Spinal cord (tissue), 9 donors: ENCODE measurements at regions not wholly inside any gene's neighbourhood (a gene's known extent, or its start where the extent isn't known, plus 50 kb on each side); places are given as distances from the start of the nearest gene placed in this dataset.

Source experiments
- DNase-seq, 6 donors: peaks; one replicate each; pipeline versions ENCODE4 v3.0.0 to v3.0.0-alpha.2; 2013 to 2015; ENCODE audit warnings: low spot score in 6 of 6, low read depth in 4 of 6
- H3K27ac ChIP-seq: one replicate; pipeline ENCODE4 v1.5.1; 2013; ENCODE audit warnings: low read depth, low read length, control low read depth
- H3K27me3 ChIP-seq: one replicate; pipeline ENCODE4 v1.6.1; 2013; ENCODE audit warnings: low read length; ENCODE audit not compliant: control insufficient read depth, insufficient read depth
- H3K36me3 ChIP-seq: one replicate; pipeline ENCODE4 v1.6.1; 2013; ENCODE audit warnings: low read length; ENCODE audit not compliant: control insufficient read depth, insufficient read depth
- H3K4me1 ChIP-seq: one replicate; pipeline ENCODE4 v1.6.1; 2013; ENCODE audit warnings: low read length; ENCODE audit not compliant: control insufficient read depth, insufficient read depth
- H3K4me3 ChIP-seq: one replicate; pipeline ENCODE4 v1.5.1; 2013; ENCODE audit warnings: low read depth, low read length, control low read depth
- H3K9me3 ChIP-seq: one replicate; pipeline ENCODE4 v1.6.1; 2013; ENCODE audit warnings: low read length; ENCODE audit not compliant: control insufficient read depth, insufficient read depth
- WGBS: methylation state at CpG from one replicate; pipeline ENCODE4 v1.1.5; 2013; ENCODE audit warnings: missing lambda C conversion rate; ENCODE audit not compliant: insufficient coverage; 5-methylcytosine and 5-hydroxymethylcytosine counted together
- donor health status: healthy.

DNA sequence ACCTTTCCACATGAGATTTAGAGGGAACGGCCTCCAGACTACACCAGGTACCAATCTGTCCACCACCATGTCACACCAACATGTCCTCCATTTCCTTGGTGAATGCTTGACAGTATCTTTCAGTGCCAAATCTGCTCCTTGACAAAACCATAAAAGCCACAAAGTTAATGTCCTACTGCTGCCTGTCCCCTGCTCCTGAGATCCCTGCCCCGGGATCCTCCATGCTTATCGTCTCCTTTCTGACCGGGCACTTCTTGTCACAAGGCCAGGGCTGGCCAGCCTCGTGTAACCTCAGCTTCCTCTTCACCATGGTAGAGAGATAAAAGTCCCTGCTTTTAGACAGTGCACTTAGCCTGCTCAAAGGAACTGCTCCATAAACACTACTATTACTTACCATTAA is 136.2 kb downstream of the NAV1 start:
- H3K27me3 ChIP-seq = no peaks in the 10 kb centered on the region
- peaks cover 12% of the 10 kb centered on the region for H3K36me3 ChIP-seq
- no peak for DNase-seq
- no peak overlapping the region for H3K4me3 ChIP-seq
- H3K27ac ChIP-seq = peak overlapping the region; percentile 73
- no peaks in the 10 kb centered on the region for H3K9me3 ChIP-seq
- peaks cover 64% of the 10 kb centered on the region for H3K4me1 ChIP-seq
- WGBS = 55% methylated on average over 4 of the region's 5 CpGs

DNA sequence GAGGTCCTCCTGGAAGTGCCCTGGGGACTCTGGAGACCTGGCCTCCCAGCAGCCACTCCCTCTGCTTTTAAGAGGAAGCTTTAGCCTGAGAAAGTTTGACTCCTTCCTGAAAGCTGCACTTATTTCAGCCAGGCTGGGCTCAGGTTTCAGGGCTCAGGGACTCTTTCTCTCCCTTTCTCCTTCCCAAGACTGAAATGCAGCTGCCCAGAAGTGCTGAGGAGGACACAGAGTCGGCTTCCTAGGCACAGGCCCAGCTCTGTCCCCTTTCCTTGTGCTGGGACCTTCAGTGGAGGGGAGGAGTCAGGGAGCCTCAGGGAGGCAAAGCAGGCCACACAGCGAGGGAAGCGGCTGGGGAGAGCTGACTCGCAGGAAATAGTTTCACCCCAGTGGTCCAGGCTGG is 137.3 kb downstream of the NAV1 start:
- H3K4me1 ChIP-seq = peaks cover 66% of the 10 kb centered on the region
- 28% methylated on average over 2 of the region's 4 CpGs for WGBS
- DNase-seq = peak in 1 of 6 donors; percentile 66
- peaks cover 12% of the 10 kb centered on the region for H3K36me3 ChIP-seq
- no peak overlapping the region for H3K4me3 ChIP-seq
- H3K27ac ChIP-seq = peak overlapping the region; percentile 73
- no peaks in the 10 kb centered on the region for H3K9me3 ChIP-seq
- H3K27me3 ChIP-seq = no peaks in the 10 kb centered on the region

DNA sequence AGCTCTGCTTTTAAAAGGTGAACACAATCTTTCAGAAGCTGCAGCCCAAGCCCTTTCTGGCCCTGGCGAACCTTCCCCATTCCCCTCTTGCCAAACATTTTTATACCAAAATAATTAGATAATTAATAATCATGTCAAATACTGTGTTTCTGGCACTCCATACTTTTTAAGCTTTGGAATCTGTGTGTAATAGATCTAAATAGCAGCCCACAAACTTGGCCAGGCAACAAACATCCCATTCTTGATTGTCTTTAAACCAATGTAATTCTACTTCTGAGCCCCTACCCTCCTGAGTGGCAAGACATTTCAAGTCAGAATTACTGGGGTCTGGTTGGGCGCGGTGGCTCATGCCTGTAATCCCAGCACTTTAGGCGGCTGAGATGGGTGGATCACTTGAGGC is 137.7 kb downstream of the NAV1 start:
- Histone ChIP-seq H3K36me3 (peaks cover 12% of the 10 kb centered on the region), H3K4me1 (peaks cover 61% of the 10 kb centered on the region), H3K4me3 (no peak overlapping the region), H3K27ac (peak overlapping the region; percentile 73), H3K27me3 (no peaks in the 10 kb centered on the region), H3K9me3 (no peaks in the 10 kb centered on the region)
- DNase-seq = no peak
- WGBS = 80% methylated on average over 1 of the region's 4 CpGs

DNA sequence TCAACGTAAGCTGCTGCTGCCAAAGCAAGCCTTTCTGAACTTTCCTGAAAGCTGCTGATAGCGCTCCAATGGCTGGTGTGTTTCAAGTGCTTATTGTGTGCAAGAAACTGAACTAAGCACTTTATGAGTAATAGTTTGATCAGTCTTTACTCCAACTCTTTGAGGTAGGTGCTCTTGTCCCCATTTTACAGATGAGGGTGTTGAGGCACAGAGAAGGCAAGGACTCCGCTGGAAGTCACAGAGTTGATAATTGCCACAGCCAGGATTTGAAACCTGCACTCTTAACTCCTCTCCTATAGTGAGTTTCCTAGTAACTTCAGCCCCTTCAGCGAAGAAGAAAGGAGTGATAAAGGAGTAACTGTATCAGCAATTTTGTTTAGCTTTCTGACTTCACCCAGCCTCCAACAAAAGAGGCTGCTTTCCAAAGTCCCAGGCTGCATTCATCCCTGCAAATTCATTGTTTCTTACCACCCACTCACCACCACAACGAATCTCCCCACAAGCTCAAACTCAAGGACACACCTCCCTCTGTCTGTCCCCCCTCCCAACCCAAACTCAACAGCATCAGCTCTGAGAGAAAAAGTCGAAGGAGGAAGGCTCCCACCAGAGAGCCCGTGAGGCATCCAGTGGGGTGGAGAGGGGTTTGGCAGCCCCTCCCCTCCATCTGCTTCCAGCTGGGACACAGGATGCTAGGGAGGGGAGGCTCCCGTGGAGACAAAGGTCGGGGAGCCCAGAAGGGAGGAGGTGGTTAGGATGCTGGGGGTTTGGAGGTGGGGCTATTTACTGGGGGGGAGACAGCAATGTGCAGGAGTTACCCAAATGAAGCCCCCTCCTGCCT is 139.6 kb downstream of the NAV1 start:
- Histone ChIP-seq H3K36me3 (peaks cover 12% of the 10 kb centered on the region), H3K27me3 (no peaks in the 10 kb centered on the region), H3K27ac (peak overlapping the region; percentile 33), H3K4me3 (no peak overlapping the region), H3K9me3 (no peaks in the 10 kb centered on the region), H3K4me1 (peaks cover 49% of the 10 kb centered on the region)
- WGBS = 39% methylated on average over 3 of the region's 9 CpGs
- peak in 2 of 6 donors; percentile 36 to 76 for DNase-seq

DNA sequence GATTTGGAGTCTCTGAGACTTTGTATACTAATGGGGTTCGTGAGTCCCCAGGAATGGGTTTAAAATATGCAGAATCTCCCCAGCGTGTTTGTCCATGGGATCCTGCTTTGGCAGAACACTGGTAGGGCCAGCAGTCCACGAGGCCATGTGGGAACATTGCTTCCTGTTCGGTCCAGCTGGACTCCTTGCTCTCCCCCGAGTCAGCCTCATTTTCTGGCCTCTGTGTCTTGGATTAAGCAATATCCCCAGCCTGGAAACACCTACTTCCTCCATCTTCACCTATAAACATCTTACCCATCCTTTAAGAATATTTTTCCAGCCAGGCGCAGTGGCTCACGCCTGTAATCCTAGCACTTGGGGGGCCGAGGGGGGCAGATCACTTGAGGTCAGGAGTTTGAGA is 142.4 kb downstream of the NAV1 start:
- H3K4me3 ChIP-seq = no peak overlapping the region
- peaks cover 26% of the 10 kb centered on the region for H3K4me1 ChIP-seq
- DNase-seq = no peak
- H3K36me3 ChIP-seq = peaks cover 9% of the 10 kb centered on the region
- H3K27ac ChIP-seq = no peak overlapping the region
- no peaks in the 10 kb centered on the region for H3K27me3 ChIP-seq
- WGBS = 69% methylated on average over 7 of the region's 8 CpGs
- no peaks in the 10 kb centered on the region for H3K9me3 ChIP-seq

DNA sequence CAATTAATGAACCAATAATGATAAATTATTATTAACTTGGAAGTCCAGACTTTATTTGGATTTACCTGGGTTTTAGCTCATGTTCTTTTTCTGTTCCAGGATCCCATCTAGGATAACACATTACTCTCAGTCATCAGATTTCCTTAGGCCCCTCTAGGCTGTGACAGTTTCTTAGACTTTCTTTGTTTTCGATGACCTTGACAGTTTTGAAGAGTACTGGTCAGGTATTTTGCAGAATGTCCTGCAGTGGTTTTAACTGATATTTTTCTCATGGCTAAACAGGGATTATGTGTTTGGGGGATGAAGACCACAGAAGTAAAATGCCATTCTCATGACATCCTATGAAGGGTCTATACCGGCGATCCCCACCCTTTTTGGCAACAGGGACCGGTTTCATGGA is 144.0 kb downstream of the NAV1 start:
- no peak overlapping the region for H3K4me3 ChIP-seq
- no peaks in the 10 kb centered on the region for H3K9me3 ChIP-seq
- peaks cover 5% of the 10 kb centered on the region for H3K36me3 ChIP-seq
- WGBS = no CpG with 5 or more reads among the region's 4 CpGs
- H3K27ac ChIP-seq = no peak overlapping the region
- H3K27me3 ChIP-seq = no peaks in the 10 kb centered on the region
- no peak for DNase-seq
- peaks cover 19% of the 10 kb centered on the region for H3K4me1 ChIP-seq

DNA sequence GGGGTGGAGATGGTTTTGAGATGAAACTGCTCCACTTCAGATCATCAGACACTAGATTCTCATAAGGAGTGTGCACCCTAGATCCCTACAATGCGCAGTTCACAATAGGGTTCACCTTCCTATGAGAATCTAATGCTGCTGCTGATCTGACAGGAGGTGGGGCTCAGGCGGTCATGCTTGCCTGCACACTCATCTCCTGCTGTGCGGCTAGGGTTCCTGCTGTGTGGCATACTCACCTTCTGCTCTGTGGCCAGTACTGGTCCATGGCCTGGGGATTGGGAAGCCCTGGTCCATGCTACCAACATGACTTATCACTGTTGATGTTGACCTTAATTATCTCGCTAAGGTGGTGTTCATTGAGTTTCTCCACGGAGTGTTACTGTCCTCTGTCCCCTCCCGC is 144.5 kb downstream of the NAV1 start:
- peaks cover 22% of the 10 kb centered on the region for H3K4me1 ChIP-seq
- no peaks in the 10 kb centered on the region for H3K9me3 ChIP-seq
- no peak overlapping the region for H3K4me3 ChIP-seq
- DNase-seq = no peak
- H3K36me3 ChIP-seq = peaks cover 5% of the 10 kb centered on the region
- WGBS = 76% methylated on average over 3 of the region's 6 CpGs
- H3K27ac ChIP-seq = no peak overlapping the region
- no peaks in the 10 kb centered on the region for H3K27me3 ChIP-seq

DNA sequence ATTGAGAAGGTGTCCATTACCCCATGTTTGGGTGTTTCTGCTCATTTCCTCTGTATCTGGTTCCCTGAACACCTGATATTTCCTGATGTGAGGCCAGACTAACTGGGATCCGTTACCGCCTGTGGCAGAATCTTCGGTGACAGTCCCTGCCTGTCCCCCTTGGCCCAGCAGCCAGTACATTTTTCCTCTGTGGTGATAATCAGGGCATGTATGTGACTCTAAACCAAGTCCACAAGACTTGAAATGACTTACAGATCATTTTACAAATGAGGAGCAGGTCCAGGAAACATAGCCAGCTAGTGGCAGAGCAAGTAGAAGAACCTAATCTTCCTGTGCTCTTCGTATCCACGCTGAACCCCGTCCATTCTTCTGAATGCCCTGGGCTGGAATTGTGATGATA is 143.5 kb upstream of the IPO9 start:
- no peaks in the 10 kb centered on the region for H3K36me3 ChIP-seq
- no peaks in the 10 kb centered on the region for H3K27me3 ChIP-seq
- no peak overlapping the region for H3K27ac ChIP-seq
- WGBS = 62% methylated on average over 3 of the region's 6 CpGs
- H3K4me3 ChIP-seq = no peak overlapping the region
- H3K9me3 ChIP-seq = no peaks in the 10 kb centered on the region
- no peak for DNase-seq
- H3K4me1 ChIP-seq = peaks cover 14% of the 10 kb centered on the region

DNA sequence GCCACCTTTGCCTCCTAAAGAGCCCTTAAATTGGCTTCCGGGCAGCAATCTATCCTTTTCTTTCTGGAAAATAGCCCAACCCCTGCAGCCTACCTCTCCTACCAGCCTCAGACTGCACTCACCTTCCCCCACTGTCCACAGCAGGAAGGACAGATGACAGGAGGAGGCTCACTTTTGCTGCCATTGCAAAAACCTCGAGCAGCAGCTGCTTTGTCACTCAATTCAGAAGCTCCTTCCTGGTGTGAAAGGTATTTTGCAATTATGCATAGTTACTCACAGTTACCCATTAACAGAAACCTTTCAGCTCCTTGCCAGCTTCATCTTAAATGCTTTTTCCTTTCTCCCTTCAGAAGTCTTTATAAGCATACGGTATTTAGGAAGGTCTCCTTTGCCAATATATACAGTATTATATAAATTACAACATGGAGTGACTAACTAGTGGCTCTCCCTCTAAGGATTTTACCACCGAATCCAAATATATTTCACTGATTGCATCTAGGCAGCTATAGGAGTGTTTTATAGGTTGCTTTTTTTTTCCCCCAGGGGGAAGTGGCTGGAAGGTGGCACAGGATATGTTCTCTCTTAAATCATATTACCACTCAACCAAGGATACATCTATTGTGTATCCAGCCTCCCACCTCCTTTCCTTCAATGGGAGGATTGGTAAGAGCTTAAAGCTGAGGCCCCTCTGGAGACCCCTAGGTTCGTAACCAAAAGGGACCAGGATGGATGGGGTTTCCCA is 142.1 kb upstream of the IPO9 start:
- no peaks in the 10 kb centered on the region for H3K27me3 ChIP-seq
- DNase-seq = peak in 1 of 6 donors; percentile 85
- no peaks in the 10 kb centered on the region for H3K9me3 ChIP-seq
- peaks cover 14% of the 10 kb centered on the region for H3K4me1 ChIP-seq
- no peaks in the 10 kb centered on the region for H3K36me3 ChIP-seq
- no peak overlapping the region for H3K27ac ChIP-seq
- H3K4me3 ChIP-seq = no peak overlapping the region
- 29% methylated on average over 1 of the region's 5 CpGs for WGBS

DNA sequence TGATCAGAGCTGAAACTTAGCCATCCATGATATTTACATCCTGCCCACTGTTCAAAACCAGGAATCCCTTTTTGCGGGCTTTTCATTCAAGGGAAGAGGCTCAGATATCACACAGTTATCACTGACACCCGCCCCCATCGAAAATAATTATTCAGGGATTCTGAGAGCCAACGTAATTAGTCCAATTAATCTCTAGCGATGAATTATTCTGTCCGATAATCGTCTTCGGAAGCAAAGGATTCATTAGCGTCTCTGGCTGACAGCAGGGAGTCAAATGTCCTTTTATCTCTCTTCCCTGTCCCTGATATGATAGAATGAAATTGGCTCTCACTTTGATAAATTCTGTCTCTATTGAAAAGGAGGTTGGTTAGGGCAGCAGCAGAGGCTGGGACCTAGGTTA is 140.4 kb upstream of the IPO9 start:
- no peaks in the 10 kb centered on the region for H3K36me3 ChIP-seq
- H3K4me3 ChIP-seq = no peak overlapping the region
- peak in 1 of 6 donors; percentile 89 for DNase-seq
- no peak overlapping the region for H3K27ac ChIP-seq
- H3K27me3 ChIP-seq = no peaks in the 10 kb centered on the region
- no peaks in the 10 kb centered on the region for H3K9me3 ChIP-seq
- H3K4me1 ChIP-seq = peaks cover 28% of the 10 kb centered on the region
- 58% methylated on average over 6 of the region's 9 CpGs for WGBS
